ENCODE measurements at regions not wholly inside any gene's neighbourhood (a gene's known extent, or its start where the extent isn't known, plus 50 kb on each side); places are given as distances from the start of the nearest gene placed in this dataset.

DNA sequence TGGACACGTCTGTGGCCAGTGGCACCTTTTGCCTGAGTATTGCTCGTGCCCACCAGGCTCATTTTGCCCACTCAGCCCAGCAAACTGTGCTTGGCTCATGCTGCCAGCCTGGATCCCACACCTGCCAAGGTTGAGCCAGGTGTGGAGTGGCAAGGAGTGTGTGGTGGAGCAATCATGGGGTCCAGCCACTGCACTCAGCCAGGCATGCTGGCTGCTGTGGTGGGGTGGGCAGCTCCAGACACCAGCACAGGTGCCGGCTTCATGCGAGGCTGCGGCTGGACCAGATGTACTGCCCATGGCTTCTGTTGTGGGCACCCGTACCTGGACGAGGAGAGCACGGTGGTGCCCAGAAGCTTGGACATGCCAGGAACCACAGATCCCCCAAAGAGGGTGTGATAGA, 364.1 kb downstream of the TMEM38B start:
- TF ChIP-seq POLR2A (IDR thresholded peaks at IDR 0.05; ENCODE audit: low read length) (no peak), GATA1 (IDR thresholded peaks at IDR 0.05; ENCODE audit: low read depth, low read length) (no peak)
